ENCODE measurements at regions not wholly inside any gene's neighbourhood (a gene's known extent, or its start where the extent isn't known, plus 50 kb on each side); places are given as distances from the start of the nearest gene placed in this dataset.

- H3K9ac ChIP-seq (ENCODE audit: low read length): no peak overlapping the region
- no peak overlapping the region for H3K27ac ChIP-seq (ENCODE audit: low read length)
- no peak overlapping the region for H3K4me2 ChIP-seq (ENCODE audit: low read length)
- no peaks in the 10 kb centered on the region for H4K20me1 ChIP-seq (ENCODE audit: insufficient read depth)
- H3K9me3 ChIP-seq (ENCODE audit: low read length): no peaks in the 10 kb centered on the region
- no peaks in the 10 kb centered on the region for H3K27me3 ChIP-seq (ENCODE audit: insufficient read depth, low read depth, low read length)
- no peaks in the 10 kb centered on the region for H3F3A ChIP-seq (ENCODE audit: insufficient read depth, low read length, poor library complexity, severe bottlenecking)
- TF ChIP-seq RAD21 (conservative IDR thresholded peaks at IDR 0.05) (no peak), EP300 (conservative IDR thresholded peaks at IDR 0.05; ENCODE audit: poor library complexity, severe bottlenecking) (no peak), CTCF (IDR thresholded peaks at IDR 0.05; ENCODE audit: poor library complexity, severe bottlenecking) (no peak), REST (IDR thresholded peaks at IDR 0.05; ENCODE audit: borderline replicate concordance) (no peak), TAF1 (IDR thresholded peaks at IDR 0.05; ENCODE audit: low read depth) (no peak), MXI1 (conservative IDR thresholded peaks at IDR 0.05; ENCODE audit: poor library complexity, severe bottlenecking) (no peak), POLR2AphosphoS5 (IDR thresholded peaks at IDR 0.05) (no peak), SMC3 (conservative IDR thresholded peaks at IDR 0.05; ENCODE audit: poor library complexity) (no peak), EZH2 (IDR thresholded peaks at IDR 0.05; ENCODE audit: borderline replicate concordance, insufficient read depth, low read length, poor library complexity, severe bottlenecking) (no peak)
- no peaks in the 10 kb centered on the region for H3K9me2 ChIP-seq (ENCODE audit: insufficient read depth, low read length)
- H3K4me3 ChIP-seq (ENCODE audit: low read length): no peak overlapping the region
- H3K79me2 ChIP-seq (replicated peaks; ENCODE audit: insufficient read depth, low read length): no peaks in the 10 kb centered on the region
- no peaks in the 10 kb centered on the region for H3K36me3 ChIP-seq (ENCODE audit: insufficient read depth, low read length)
- H2AFZ ChIP-seq (ENCODE audit: low read depth, low read length): no peak overlapping the region
These were observed 113.9 kb upstream of the GRM7 start for GRCh38 chr3:6747017-6747416.

GRCh38 chr3:6750782-6751181, 110.1 kb upstream of the GRM7 start:
- Histone ChIP-seq H3K9ac (ENCODE audit: low read length) (no peak overlapping the region), H3K4me2 (ENCODE audit: low read length) (no peak overlapping the region), H3K9me3 (ENCODE audit: low read length) (no peaks in the 10 kb centered on the region), H3K9me2 (ENCODE audit: insufficient read depth, low read length) (no peaks in the 10 kb centered on the region), H4K20me1 (ENCODE audit: insufficient read depth) (no peaks in the 10 kb centered on the region), H2AFZ (ENCODE audit: low read depth, low read length) (no peak overlapping the region), H3K36me3 (ENCODE audit: insufficient read depth, low read length) (no peaks in the 10 kb centered on the region), H3K27ac (ENCODE audit: low read length) (no peak overlapping the region), H3K4me3 (ENCODE audit: low read length) (no peak overlapping the region), H3F3A (ENCODE audit: insufficient read depth, low read length, poor library complexity, severe bottlenecking) (no peaks in the 10 kb centered on the region), H3K27me3 (ENCODE audit: insufficient read depth, low read depth, low read length) (no peaks in the 10 kb centered on the region), H3K79me2 (replicated peaks; ENCODE audit: insufficient read depth, low read length) (no peaks in the 10 kb centered on the region)
- TF ChIP-seq POLR2AphosphoS5 (IDR thresholded peaks at IDR 0.05) (no peak), CTCF (IDR thresholded peaks at IDR 0.05; ENCODE audit: poor library complexity, severe bottlenecking) (no peak), EZH2 (IDR thresholded peaks at IDR 0.05; ENCODE audit: borderline replicate concordance, insufficient read depth, low read length, poor library complexity, severe bottlenecking) (no peak), MXI1 (conservative IDR thresholded peaks at IDR 0.05; ENCODE audit: poor library complexity, severe bottlenecking) (no peak), REST (IDR thresholded peaks at IDR 0.05; ENCODE audit: borderline replicate concordance) (no peak), TAF1 (IDR thresholded peaks at IDR 0.05; ENCODE audit: low read depth) (no peak), SMC3 (conservative IDR thresholded peaks at IDR 0.05; ENCODE audit: poor library complexity) (no peak)
